C1 segment of cervical spinal cord (tissue), 14 donors: ENCODE measurements at regions not wholly inside any gene's neighbourhood (a gene's known extent, or its start where the extent isn't known, plus 50 kb on each side); places are given as distances from the start of the nearest gene placed in this dataset.
"Not testable (repeated sequence)": the region's sequence is repeated elsewhere in the genome, so short reads cannot be mapped to it uniquely, and the experiment has no call there.

ENCODE experiments used
- DNase-seq, 14 donors: peaks; one replicate each; lab custom pipeline; 2025; lab: John Stamatoyannopoulos, UW

GRCh38 chr13:78085434-78086225 is 167.0 kb upstream of the EDNRB start:
- no peak for DNase-seq

DNA sequence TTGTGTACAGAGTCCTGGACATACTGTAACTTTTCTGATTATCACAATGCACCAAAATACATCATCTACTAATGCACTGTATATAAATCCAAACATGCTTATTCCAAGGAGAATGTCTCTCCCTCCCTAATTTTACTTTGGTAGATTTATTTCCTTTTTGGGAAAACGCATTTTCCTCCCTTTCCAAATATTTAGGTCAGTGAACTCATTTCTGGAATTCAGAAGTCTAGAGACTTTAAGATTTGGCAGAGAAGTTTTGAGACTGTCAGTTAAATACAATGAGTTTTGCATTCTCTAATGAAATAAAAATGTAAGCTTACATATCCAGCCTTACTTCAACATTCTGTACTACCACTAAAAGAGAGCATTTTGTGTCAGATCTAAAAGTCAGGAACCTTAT is 165.8 kb upstream of the EDNRB start:
- no peak for DNase-seq

DNA sequence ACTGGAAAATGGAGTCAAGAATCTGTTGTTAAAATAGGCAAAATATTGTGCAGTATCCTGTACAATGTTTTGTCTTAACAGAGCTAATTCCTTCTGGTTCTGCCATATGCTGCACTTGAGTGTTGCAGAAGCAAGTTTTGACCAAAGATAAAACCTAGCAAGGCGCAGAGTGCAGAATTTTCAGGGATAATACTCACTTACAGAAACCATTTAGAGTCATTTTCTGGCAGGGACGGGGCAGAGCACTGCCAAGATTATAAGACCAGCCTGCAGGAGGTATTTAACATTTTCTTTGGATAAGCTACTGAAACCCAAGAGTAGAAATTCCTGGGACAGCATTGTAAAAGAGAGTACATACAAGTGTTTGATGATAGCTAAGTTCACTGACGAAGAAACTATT is 159.5 kb upstream of the EDNRB start:
- DNase-seq: no peak

- DNase-seq: no peak
Observed at GRCh38 chr13:78067290-78067689, 148.7 kb upstream of the EDNRB start.

- DNase-seq: no peak
Observed at GRCh38 chr13:78065141-78065540, 146.5 kb upstream of the EDNRB start.

- no peak for DNase-seq
Observed at GRCh38 chr13:78061806-78062205, 143.2 kb upstream of the EDNRB start.

- DNase-seq: peak in 8 of 14 donors; percentile 2 to 78 (median 27)
Observed at GRCh38 chr13:78060966-78061365, 142.3 kb upstream of the EDNRB start.

DNA sequence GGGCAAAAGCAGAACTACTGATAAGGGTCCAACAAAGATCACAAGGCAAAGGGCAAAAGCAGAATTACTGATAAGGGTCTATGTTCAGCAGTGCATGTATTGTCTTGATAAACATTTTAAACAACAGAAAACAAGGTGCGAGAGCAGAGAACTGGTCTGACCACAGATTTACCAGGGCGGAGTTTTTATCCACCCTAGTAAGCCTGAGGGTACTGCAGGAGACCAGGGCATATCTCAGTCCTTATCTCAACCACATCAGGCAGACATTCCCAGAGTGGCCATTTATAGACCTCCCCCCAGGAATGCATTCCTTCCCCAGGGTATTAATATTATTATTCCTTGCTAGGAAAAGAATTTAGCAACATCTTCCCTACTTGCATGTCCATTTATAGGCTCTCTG is 138.2 kb upstream of the EDNRB start:
- DNase-seq: not testable (repeated sequence)

DNA sequence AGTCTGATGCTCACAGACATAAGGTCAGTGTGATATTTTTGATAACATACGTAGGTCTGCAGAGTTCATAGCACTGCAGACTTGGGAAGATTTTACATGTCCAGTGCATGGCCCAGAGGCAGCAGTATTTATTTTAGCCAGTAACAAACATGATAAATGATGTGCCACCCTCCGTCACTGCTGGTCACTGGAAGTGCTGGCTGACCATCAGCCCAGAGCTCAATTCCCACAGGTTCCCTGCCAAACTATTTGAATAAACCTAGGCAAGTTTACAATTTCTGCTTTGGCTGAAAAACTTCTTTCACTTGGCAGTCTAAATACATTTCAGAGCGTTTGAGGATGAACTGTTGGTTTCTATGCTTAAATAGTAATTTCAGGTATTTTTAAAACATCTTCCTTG is 135.5 kb upstream of the EDNRB start:
- DNase-seq: peak in 5 of 14 donors; percentile 8 to 40 (median 10)

DNA sequence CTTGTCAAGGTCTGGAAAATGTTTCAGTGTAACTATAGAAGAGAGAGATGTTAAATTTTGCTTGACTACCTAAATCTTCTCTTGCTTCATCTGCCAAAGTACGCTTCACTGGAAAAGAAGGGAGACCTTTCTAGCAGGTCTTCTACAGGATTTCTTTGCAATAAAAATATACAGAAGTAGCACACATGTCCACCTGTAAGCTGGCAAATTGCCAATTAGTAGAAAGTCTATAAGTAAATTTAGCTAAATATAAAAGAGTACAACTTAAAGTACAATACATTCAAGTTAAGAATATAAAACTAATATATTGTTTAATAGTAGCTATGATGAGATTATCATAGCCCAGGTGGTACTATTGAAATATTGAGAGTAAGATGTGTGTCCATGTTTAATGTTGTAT is 128.5 kb upstream of the EDNRB start:
- DNase-seq: no peak

GRCh38 chr13:78046331-78046730 is 127.7 kb upstream of the EDNRB start:
- DNase-seq: no peak

GRCh38 chr13:78045916-78046315 is 127.3 kb upstream of the EDNRB start:
- no peak for DNase-seq

DNA sequence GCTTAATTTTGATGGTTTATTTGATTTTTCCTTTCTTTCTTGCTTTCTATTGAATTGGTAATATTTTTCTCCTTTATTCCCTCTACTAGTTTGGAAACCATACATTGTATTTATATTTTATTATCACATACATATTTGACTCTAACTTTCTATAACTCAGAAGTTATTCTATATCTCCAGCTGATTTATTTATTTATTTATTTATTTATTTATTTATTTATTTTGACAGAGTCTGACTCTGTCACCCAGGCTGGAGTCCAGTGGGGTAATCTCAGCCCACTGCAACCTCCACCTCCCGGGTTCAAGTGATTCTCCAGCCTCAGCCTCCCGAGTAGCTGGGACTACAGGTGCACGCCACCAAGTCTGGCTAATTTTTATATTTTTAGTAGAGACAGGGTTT is 122.7 kb upstream of the EDNRB start:
- DNase-seq: not testable (repeated sequence)

DNA sequence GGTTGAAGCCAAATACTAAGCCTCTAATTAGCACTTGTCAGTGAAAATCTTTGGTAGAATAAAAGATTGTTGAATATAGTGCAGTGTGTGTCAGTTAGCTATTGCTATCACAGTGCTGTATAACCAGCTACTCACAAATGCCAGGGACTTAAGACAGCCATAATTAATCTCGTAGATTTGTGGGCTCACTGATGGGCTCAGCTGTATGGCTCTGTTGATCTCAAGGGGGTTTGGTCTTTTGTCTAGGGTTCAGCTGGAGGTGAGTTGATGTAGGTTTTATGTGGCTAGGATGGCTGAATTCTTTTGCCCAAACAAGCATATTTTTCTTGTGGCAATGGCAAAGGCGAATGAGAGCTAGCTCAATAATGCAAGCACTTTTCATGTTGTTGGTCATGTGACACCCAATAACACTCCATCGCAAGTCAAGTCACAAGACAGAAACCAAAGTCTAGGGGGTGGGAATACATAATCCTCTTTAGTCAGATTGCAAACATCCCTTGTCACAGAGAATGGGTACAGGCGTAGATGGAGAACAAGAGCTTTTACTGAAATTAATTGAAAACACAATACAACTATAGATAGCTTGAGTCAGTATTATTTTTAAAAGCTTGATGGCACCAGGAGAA is 121.7 kb upstream of the EDNRB start:
- no peak for DNase-seq

- no peak for DNase-seq
Observed at GRCh38 chr13:78036841-78037240, 118.2 kb upstream of the EDNRB start.

GRCh38 chr13:78035500-78035899 is 116.9 kb upstream of the EDNRB start:
- no peak for DNase-seq

DNA sequence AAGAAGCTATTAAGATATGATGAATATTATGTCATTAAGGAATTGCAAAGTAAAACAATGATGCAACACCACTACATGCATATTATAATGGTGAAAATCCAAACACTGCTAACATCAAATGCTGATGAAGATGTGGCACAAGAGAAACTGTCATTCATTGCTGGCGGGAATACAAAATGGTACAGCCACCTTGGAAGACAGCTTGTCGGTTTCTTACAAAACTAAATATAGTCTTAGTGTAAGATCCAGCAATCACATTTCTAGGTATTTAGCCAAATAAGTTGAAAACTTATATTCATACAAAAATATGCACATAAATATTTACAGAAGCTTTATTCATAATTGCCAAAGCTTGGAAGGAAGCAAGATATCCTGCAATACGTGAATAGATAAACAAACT is 114.9 kb upstream of the EDNRB start:
- DNase-seq: no peak

GRCh38 chr13:78032132-78032531 is 113.5 kb upstream of the EDNRB start:
- no peak for DNase-seq

DNA sequence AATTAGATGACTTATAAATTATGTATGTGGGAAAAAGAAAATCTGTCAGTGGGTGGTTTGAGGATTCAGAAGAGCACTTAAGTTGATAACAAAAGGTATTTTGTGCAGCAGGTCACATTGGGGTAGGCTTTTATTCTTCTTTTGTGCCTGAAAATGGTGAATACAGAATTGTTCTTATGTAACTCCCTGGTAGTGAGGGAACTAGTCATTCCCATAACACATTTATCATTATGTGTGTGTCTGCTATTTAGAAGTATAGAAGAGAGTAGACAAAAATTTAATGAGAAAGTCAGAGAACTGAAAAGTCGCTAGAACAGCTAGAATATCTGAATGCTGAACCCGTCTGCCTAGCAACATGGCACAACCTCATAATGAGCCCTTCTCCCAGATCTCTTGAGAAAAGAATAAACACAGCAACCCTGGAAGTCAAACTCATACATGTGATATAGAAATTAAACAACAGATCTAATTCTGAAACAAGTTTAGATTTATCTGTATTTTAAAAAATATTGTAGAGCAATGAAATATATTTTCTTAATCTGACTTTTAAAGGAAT is 111.8 kb upstream of the EDNRB start:
- DNase-seq: no peak

DNA sequence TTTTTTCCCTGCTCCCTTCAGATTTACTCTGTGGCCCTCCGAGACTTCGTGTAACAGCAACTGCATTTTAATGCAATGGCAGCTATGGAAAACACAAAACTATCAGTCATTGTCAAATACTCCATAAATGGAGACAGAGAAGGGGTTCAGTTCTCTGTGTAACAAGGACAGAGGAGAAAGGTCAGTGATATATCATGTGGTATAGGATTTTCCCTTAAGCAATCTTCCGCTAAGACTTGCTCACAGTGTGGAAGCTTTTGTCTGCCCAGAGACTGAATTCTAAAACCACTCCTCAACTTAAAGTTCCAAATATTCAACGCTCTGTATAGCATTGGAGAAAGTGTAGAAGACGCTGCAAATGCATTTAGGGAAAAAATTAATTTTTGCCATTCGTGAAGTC is 111.3 kb upstream of the EDNRB start:
- no peak for DNase-seq

- no peak for DNase-seq
Observed at GRCh38 chr13:78028960-78029359, 110.3 kb upstream of the EDNRB start.

- DNase-seq: no peak
Observed at GRCh38 chr13:78024996-78025395, 106.4 kb upstream of the EDNRB start.
